H1 (cell line): ENCODE measurements at regions not wholly inside any gene's neighbourhood (a gene's known extent, or its start where the extent isn't known, plus 50 kb on each side); places are given as distances from the start of the nearest gene placed in this dataset.

Experiments used
- CTCF ChIA-PET: fragments of 300-600 bp; sonication (Branson Sonifier 250); formaldehyde crosslinking; loops from one replicate; lab custom pipeline; 2021; ENCODE audit not compliant: partially characterized antibody; lab: Charles Lee
- POLR2A ChIA-PET: fragments of 300-600 bp; sonication (Branson Sonifier 250); formaldehyde crosslinking; loops from one replicate; lab custom pipeline; 2021; ENCODE audit warnings: inconsistent platforms; ENCODE audit not compliant: partially characterized antibody; lab: Charles Lee
- DNase-seq, 2 experiments: peaks; one replicate each; pipeline versions ENCODE4 v3.0.0 to v3.0.0-alpha.2; 2010 to 2022; ENCODE audit warnings: low spot score in 2 of 2, low read depth in 1 of 2, mixed read lengths in 1 of 2
- FAIRE-seq: peaks from 2 replicates; lab custom pipeline; 2011; peaks lifted over from hg19 to GRCh38; lab: Jason Lieb, UNC
- H2AFZ ChIP-seq: 2 replicates; pipeline ENCODE4 v1.8.1; 2012; ENCODE audit warnings: low read length, inconsistent platforms
- H2AK5ac ChIP-seq: 2 replicates; pipeline ENCODE4 v1.6.1; 2013; ENCODE audit warnings: low read depth, low read length
- H2BK120ac ChIP-seq: replicated peaks from 2 replicates; pipeline ENCODE3; 2013; ENCODE audit warnings: low read depth, low read length, inconsistent platforms
- H2BK12ac ChIP-seq: 2 replicates; pipeline ENCODE4 v1.6.1; 2013; ENCODE audit warnings: low read depth, low read length
- H2BK15ac ChIP-seq: 2 replicates; pipeline ENCODE4 v1.6.1; 2013; ENCODE audit warnings: low read length
- H2BK20ac ChIP-seq: 2 replicates; pipeline ENCODE4 v1.6.1; 2013; ENCODE audit warnings: low read length
- H2BK5ac ChIP-seq: 2 replicates; pipeline ENCODE4 v1.6.1; 2013; ENCODE audit warnings: low read depth, low read length
- H3K14ac ChIP-seq: 2 replicates; pipeline ENCODE4 v1.6.1; 2013; ENCODE audit warnings: inconsistent platforms; ENCODE audit not compliant: insufficient read length
- H3K18ac ChIP-seq: 2 replicates; pipeline ENCODE4 v1.6.1; 2013; ENCODE audit warnings: low read length; ENCODE audit errors: extremely low read depth
- H3K23ac ChIP-seq: 2 replicates; pipeline ENCODE4 v1.6.1; 2013; ENCODE audit warnings: inconsistent platforms; ENCODE audit not compliant: insufficient read length
- H3K23me2 ChIP-seq: 2 replicates; pipeline ENCODE4 v1.6.1; 2013; ENCODE audit warnings: low read depth, low read length
- H3K27ac ChIP-seq: 2 replicates; pipeline ENCODE4 v1.6.1; 2011; ENCODE audit warnings: low read depth, low read length, inconsistent platforms
- H3K27me3 ChIP-seq, 4 experiments: replicated peaks in 1 of 4; 1 replicate in 1 of 4; 2 replicates in 3 of 4; pipeline versions ENCODE4 v1.6.1 to v1.8.1; 2011 to 2013; ENCODE audit warnings: low read length in 3 of 4, mild to moderate bottlenecking in 3 of 4, inconsistent platforms in 2 of 4, mixed read lengths in 2 of 4, moderate library complexity in 1 of 4; ENCODE audit not compliant: control insufficient read depth in 3 of 4, insufficient read depth in 3 of 4; ENCODE audit errors: extremely low read depth in 1 of 4
- H3K36me3 ChIP-seq, 4 experiments: 2 replicates each; pipeline versions ENCODE4 v1.6.1 to v1.8.1; 2011 to 2013; ENCODE audit warnings: mild to moderate bottlenecking in 4 of 4, low read length in 3 of 4, moderate library complexity in 2 of 4, control low read depth in 1 of 4, inconsistent platforms in 1 of 4; ENCODE audit not compliant: insufficient read depth in 4 of 4, control insufficient read depth in 2 of 4
- H3K4ac ChIP-seq: replicated peaks from 2 replicates; pipeline ENCODE3; 2013; ENCODE audit warnings: low read length, low read depth, mixed read lengths, inconsistent platforms; ENCODE audit not compliant: insufficient read length
- H3K4me1 ChIP-seq, 4 experiments: replicated peaks in 1 of 4; 1 replicate in 1 of 4; 2 replicates in 3 of 4; pipeline versions ENCODE4 v1.6.1 to v1.8.1; 2011 to 2013; ENCODE audit warnings: low read length in 3 of 4, inconsistent platforms in 2 of 4, mixed read lengths in 1 of 4; ENCODE audit not compliant: insufficient read depth in 4 of 4, control insufficient read depth in 3 of 4
- H3K4me2 ChIP-seq, 2 experiments: 2 replicates each; pipeline versions ENCODE4 v1.6.1 to v1.8.1; 2011 to 2013; ENCODE audit warnings: low read depth in 2 of 2, low read length in 2 of 2, control low read depth in 1 of 2, inconsistent platforms in 1 of 2, mild to moderate bottlenecking in 1 of 2; ENCODE audit not compliant: insufficient read depth in 1 of 2
- H3K4me3 ChIP-seq, 4 experiments: fragments of 200-600, 300-600 bp in 1 of 4; sonication (generic), shearing (Covaris generic), sonication (Bioruptor Twin) in 1 of 4; 2 replicates each; pipeline versions ENCODE4 v1.5.1 to v1.8.1; 2011 to 2016; ENCODE audit warnings: low read length in 4 of 4, low read depth in 3 of 4, control low read depth in 2 of 4, inconsistent platforms in 2 of 4, mild to moderate bottlenecking in 2 of 4, mixed read lengths in 1 of 4, moderate library complexity in 1 of 4; ENCODE audit not compliant: insufficient read depth in 2 of 4; ENCODE audit errors: extremely low read depth in 1 of 4
- H3K56ac ChIP-seq: replicated peaks from 2 replicates; pipeline ENCODE3; 2013; ENCODE audit warnings: low read depth, mild to moderate bottlenecking, mixed read lengths, low read length, inconsistent platforms; ENCODE audit not compliant: insufficient read length
- H3K79me1 ChIP-seq: 2 replicates; pipeline ENCODE4 v1.6.1; 2013; ENCODE audit warnings: low read depth, low read length, control low read depth
- H3K79me2 ChIP-seq, 2 experiments: 2 replicates each; pipeline versions ENCODE4 v1.6.1 to v1.8.1; 2012 to 2013; ENCODE audit warnings: low read length in 2 of 2, mild to moderate bottlenecking in 2 of 2, inconsistent platforms in 1 of 2; ENCODE audit not compliant: insufficient read depth in 2 of 2, control insufficient read depth in 1 of 2
- H3K9ac ChIP-seq, 4 experiments: replicated peaks in 1 of 4; 1 replicate in 1 of 4; 2 replicates in 3 of 4; pipeline versions ENCODE4 v1.6.1 to v1.8.1; 2011 to 2013; ENCODE audit warnings: low read depth in 3 of 4, low read length in 3 of 4, control low read depth in 2 of 4, mild to moderate bottlenecking in 2 of 4, moderate library complexity in 2 of 4, inconsistent platforms in 1 of 4; ENCODE audit errors: extremely low read depth in 1 of 4
- H3K9me3 ChIP-seq, 2 experiments: 2 replicates each; pipeline versions ENCODE4 v1.6.1 to v1.8.1; 2012 to 2013; ENCODE audit warnings: mild to moderate bottlenecking in 2 of 2, moderate library complexity in 2 of 2, control low read depth in 1 of 2, inconsistent platforms in 1 of 2, low read depth in 1 of 2, low read length in 1 of 2, mixed read lengths in 1 of 2; ENCODE audit not compliant: insufficient read depth in 2 of 2
- H4K20me1 ChIP-seq, 2 experiments: replicated peaks in 1 of 2; 2 replicates each; pipeline versions ENCODE3 to v1.8.1; 2011 to 2013; ENCODE audit warnings: inconsistent platforms in 2 of 2, low read length in 2 of 2, mild to moderate bottlenecking in 1 of 2; ENCODE audit not compliant: insufficient read depth in 2 of 2, control insufficient read depth in 1 of 2
- H4K5ac ChIP-seq: 2 replicates; pipeline ENCODE4 v1.6.1; 2013; ENCODE audit warnings: low read length, low read depth, mixed read lengths, inconsistent platforms; ENCODE audit not compliant: insufficient read length
- H4K8ac ChIP-seq: 2 replicates; pipeline ENCODE4 v1.8.0; 2013; ENCODE audit warnings: mild to moderate bottlenecking, moderate library complexity, low read length, inconsistent platforms; ENCODE audit not compliant: insufficient read depth; ENCODE audit errors: extremely low read depth
- H4K91ac ChIP-seq: replicated peaks from 2 replicates; pipeline ENCODE3; 2013; ENCODE audit warnings: low read length, mixed read lengths, inconsistent platforms; ENCODE audit not compliant: insufficient read length
- CEBPB ChIP-seq: IDR thresholded peaks from 2 replicates; pipeline ENCODE4 v1.6.1; 2012; ENCODE audit warnings: low read depth, low read length
- JUN ChIP-seq: IDR thresholded peaks from 2 replicates; pipeline ENCODE4 v1.6.1; 2011; ENCODE audit warnings: low read depth, mild to moderate bottlenecking, improper control_type of control experiment, low read length
- KDM4A ChIP-seq: IDR thresholded peaks from one replicate; pipeline ENCODE4 v1.7.1; 2012; ENCODE audit warnings: low read depth, mild to moderate bottlenecking, moderate library complexity, low read length, inconsistent platforms; ENCODE audit not compliant: severe bottlenecking
- POU5F1 ChIP-seq: IDR thresholded peaks from 2 replicates; pipeline ENCODE4 v1.6.1; 2011; ENCODE audit warnings: low read depth, mild to moderate bottlenecking, low read length, moderate library complexity
- RNF2 ChIP-seq: fragments of 200-900, 300-1000 bp; sonication (generic); IDR thresholded peaks from 2 replicates; pipeline ENCODE4 v1.7.1; 2016; ENCODE audit warnings: borderline replicate concordance, low read depth, mild to moderate bottlenecking, antibody characterized with exemption, low read length; ENCODE audit not compliant: poor library complexity, severe bottlenecking; ENCODE audit errors: missing control alignments
- TBP ChIP-seq: IDR thresholded peaks from 2 replicates; pipeline ENCODE4 v1.6.1; 2011; ENCODE audit warnings: low read depth, low read length, improper control_type of control experiment
- TCF12 ChIP-seq: IDR thresholded peaks from 2 replicates; pipeline ENCODE4 v1.6.1; 2011; ENCODE audit warnings: low read depth, mild to moderate bottlenecking, low read length
- TF ChIP-seq, protein P1 (sequence below): IDR thresholded peaks from 2 replicates; pipeline ENCODE4 v1.6.1; 2012; ENCODE audit warnings: inconsistent platforms

DNA sequence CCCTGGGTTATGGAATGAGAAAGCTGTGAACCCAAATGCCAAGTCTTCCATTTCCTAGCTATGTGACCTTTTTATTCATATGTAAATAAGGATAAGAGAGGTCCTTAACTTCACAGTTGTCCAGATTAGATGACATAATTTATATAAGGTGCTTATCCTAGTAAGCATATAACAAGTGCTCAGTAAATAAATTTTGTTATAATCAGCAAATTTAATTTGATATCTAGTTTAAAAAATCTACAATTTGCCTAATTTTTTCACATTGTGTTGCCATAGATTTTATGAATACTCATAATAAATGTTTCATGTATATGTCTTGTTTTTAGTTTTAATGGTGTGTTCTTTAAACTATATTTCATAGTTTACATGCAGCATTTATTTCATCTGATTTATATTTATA lies 130.4 kb upstream of the SPRY1 start:
- Histone ChIP-seq H3K79me1 (no peaks in the 10 kb centered on the region), H3K4me3 (no peak overlapping the region), H3K23me2 (no peaks in the 10 kb centered on the region), H2AK5ac (no peak overlapping the region), H3K36me3 (no peaks in the 10 kb centered on the region), H2BK20ac (no peak overlapping the region), H3K9me3 (no peaks in the 10 kb centered on the region), H3K27ac (no peak overlapping the region), H3K27me3 (no peaks in the 10 kb centered on the region), H2BK5ac (no peak overlapping the region), H3K23ac (no peak overlapping the region), H3K4me1 (no peaks in the 10 kb centered on the region), H3K56ac (no peak overlapping the region), H3K14ac (no peak overlapping the region), H2AFZ (no peak overlapping the region), H2BK120ac (no peak overlapping the region), H3K4me2 (no peak overlapping the region), H2BK15ac (no peak overlapping the region), H3K9ac (no peak overlapping the region), H4K91ac (no peak overlapping the region), H3K4ac (no peak overlapping the region), H4K5ac (no peak overlapping the region), H2BK12ac (no peak overlapping the region), H3K79me2 (no peaks in the 10 kb centered on the region), H3K18ac (no peak overlapping the region), H4K8ac (no peak overlapping the region), H4K20me1 (no peaks in the 10 kb centered on the region)
- DNase-seq, result no peak
- ChIA-PET CTCF (interaction anchor here (1.4 kb wide), 1 partner anchor 9 kb away, joined by 3 read pairs; no protein-coding TSS in a partner anchor), POLR2A (interaction anchor here (0.6 kb wide), 1 partner anchor 489 kb away, joined by 3 read pairs; no protein-coding TSS in a partner anchor)
- no peak for FAIRE-seq
- TF ChIP-seq KDM4A, result no peak
- TF ChIP-seq, protein P1, sequence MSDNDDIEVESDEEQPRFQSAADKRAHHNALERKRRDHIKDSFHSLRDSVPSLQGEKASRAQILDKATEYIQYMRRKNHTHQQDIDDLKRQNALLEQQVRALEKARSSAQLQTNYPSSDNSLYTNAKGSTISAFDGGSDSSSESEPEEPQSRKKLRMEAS, result no peak
- TF ChIP-seq POU5F1, result no peak
- TF ChIP-seq JUN, result no peak
- no peak for TF ChIP-seq RNF2
- no peak for TF ChIP-seq TCF12
- no peak for TF ChIP-seq CEBPB
- TF ChIP-seq TBP, result no peak
